GM21723 (cell line): ENCODE measurements at regions not wholly inside any gene's neighbourhood (a gene's known extent, or its start where the extent isn't known, plus 50 kb on each side); places are given as distances from the start of the nearest gene placed in this dataset.

ENCODE experiments used
- ATAC-seq: cut with Tn5 transposase; IDR thresholded peaks from one replicate; pipeline ENCODE4 v1.9.1; 2021; ENCODE audit warnings: mild to moderate bottlenecking, moderate library complexity; ENCODE audit not compliant: unreplicated experiment

GRCh38 chr5:110064603-110065268 is 375.0 kb downstream of the MAN2A1 start:
- ATAC-seq = no peak

GRCh38 chr5:110070836-110071235 is 381.1 kb downstream of the MAN2A1 start:
- no peak for ATAC-seq

DNA sequence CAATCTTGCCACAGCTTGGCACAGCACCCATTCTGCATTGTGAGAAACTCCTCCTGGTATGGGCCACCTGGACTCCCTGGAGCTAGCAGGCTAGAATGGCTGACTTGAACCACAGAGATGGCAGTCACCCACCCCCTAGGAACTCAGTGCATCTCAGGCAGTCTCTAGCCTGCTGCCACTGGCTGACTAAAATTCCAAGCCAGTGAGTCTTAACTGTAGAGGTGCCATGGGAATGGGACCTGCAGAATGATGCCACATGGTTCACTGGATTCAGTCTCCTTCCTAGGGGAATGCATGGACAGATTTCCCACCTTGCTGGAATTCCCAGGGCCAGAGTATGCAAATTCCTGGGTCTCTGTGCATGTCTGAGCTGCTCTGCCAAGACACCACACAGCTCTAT is 382.9 kb downstream of the MAN2A1 start:
- no peak for ATAC-seq

GRCh38 chr5:110073534-110073933 is 383.8 kb downstream of the MAN2A1 start:
- no peak for ATAC-seq

GRCh38 chr5:110075656-110076055 is 385.9 kb downstream of the MAN2A1 start:
- ATAC-seq = no peak

- ATAC-seq = no peak
These were observed 387.4 kb downstream of the MAN2A1 start for GRCh38 chr5:110077147-110077546.

GRCh38 chr5:110082194-110082593 is 392.5 kb downstream of the MAN2A1 start:
- no peak for ATAC-seq

DNA sequence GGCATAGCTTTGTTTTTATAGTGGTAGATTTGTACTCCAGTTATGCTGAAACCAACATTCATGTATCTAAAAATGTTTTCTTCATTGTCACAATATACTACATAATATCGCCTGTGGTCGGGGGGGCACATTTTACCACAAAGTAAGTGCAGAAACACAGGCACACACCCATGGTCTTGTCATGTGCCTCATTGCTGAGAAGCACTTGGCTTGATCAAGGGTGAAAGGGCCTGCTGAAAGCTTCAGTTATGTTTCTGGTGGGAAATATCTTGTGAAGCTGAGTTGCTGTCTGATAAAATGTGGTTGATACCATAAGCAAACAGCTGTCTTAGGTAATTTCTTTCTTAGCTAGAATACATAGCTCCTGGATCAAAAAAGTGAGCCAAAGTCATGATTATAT is 393.1 kb downstream of the MAN2A1 start:
- no peak for ATAC-seq

DNA sequence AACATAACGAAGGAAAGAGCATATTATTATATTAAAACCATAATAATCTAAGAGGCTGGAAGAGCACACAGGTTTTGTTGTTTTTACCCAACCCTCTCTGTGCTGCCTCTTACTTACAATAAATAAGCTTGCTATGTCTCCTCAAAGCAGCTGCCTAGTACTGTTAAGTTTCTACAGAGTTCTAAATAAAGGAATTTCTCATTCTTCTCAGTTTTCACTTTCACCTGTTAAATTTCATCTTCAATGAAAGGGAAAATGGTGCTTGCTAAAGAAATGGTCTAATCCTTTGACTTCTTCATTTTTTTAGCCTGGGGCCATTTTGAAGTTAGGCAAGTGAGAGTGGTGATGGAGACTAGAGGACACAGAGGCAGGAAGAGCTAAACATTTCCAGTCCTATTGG is 396.1 kb downstream of the MAN2A1 start:
- no peak for ATAC-seq

DNA sequence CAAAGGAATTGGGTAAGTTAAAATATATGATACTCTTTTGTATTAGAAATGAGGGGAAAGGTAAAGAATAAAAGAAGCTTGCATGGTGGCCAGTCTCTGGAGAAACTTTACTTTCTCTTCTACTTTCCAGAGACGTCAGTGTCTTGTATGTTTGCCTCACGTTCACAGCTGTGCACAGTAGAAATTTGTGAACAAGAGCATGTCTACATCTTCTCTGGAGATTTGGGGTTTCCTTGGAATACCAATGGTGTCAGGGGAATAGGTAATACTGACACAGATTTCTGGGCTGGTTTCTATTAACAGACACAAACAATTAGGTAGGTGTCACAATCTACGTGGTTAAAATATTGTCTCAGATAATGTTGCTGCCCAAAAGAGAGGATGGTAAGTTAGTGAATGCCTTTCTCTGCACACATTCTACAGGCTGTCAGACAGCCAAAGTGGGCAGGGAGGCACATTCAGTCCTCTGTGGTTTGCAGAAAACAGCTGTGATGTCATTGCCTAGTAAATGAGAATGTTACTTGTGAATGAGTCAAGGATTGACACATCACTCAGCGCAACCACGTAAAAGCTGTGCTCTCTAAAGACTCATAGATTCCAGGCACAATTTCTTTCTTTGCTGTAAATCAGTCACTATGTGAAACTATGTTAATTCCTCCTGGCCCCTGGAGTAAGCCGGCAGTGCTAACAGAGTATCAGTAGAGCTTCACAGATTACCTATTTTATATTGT is 397.1 kb downstream of the MAN2A1 start:
- ATAC-seq = no peak

DNA sequence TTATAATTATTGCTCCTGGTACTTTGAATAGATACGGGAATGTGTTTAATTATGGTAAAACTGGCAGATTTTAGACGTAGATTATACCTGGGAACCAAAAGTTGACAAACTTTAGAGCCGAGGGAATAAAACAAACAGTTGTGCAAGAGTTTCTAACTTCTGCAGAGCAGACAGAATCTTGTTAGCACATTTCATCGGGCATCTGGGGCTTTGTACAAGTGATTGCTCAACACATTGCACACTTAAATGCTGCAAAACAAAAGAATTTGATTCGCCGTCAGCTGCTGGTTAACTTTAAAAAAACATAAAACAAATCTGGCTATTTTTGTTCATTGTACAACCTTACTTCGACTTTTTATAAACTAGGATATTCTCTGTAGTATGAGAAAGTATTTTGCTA is 398.1 kb downstream of the MAN2A1 start:
- no peak for ATAC-seq

- ATAC-seq = no peak
These were observed 399.1 kb downstream of the MAN2A1 start for GRCh38 chr5:110088676-110089436.

GRCh38 chr5:110092955-110093785 is 403.4 kb downstream of the MAN2A1 start:
- no peak for ATAC-seq

DNA sequence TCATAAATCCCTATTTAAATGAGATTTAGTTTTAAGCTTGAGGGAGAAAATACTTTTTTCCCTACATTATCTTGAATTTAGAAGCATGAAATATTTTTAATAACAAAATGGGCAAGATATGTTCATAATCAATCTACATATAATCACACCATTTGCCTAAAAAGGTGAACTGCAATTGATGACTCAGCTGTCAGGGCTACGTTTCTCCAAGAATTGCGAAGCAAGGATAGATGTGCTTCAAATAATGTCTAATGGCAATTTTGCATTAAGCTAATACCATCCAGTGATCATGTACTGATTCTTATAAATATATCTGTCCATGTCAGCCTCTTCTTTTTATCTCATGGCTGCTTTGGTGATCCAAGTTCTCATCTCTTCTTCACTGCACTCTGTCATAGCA is 404.4 kb downstream of the MAN2A1 start:
- no peak for ATAC-seq

DNA sequence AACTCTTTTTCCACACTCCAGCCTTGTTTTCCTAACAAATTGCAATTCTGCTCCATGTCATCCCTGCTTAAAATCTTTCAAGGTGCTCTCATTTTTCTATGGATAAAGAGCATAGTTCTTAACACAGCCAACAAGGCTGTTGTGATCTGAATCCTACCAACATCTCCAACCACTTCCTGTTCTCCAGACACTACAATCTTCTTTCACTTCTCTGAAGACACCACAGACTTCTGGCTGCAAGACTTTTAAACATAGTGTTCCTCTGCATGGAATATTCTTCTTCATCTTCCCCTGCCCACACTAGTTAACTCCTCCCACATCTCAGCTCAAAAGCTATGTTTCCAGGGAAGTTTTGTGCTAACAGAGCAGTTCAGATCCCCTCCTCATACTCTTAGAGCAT is 404.8 kb downstream of the MAN2A1 start:
- no peak for ATAC-seq

DNA sequence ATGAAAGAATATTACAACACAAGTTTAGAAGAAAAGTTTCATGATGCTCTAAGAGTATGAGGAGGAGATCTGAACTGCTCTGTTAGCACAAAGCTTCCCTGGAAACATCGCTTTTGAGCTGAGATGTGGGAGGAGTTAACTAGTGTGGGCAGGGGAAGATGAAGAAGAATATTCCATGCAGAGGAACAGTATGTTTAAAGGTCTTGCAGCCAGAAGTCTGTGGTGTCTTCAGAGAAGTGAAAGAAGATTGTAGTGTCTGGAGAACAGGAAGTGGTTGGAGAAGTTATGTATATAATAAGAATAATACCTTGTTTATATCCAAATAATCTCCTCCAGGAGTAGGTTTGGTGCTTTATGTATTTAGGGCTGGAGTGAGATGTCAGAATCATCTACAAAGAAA is 406.7 kb downstream of the MAN2A1 start:
- ATAC-seq = no peak

DNA sequence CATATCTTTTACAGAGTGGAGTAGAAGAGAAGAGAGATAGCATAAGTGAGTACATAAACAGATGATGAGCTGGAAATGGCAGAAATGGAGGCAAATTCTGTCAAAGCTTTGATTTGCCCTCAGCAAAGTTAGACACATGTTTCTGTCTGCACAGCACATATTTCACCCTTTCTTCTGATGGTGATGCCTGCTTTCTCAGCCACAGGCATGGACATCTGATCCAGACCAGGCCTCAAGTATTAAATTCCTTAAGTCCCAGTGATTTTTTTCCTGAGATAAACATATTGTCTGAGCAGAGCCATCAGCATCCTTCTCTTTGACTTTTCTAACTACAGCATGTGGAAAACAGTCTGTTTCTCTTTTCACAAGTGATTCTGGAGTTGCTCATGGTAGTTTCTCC is 409.8 kb downstream of the MAN2A1 start:
- ATAC-seq = no peak

DNA sequence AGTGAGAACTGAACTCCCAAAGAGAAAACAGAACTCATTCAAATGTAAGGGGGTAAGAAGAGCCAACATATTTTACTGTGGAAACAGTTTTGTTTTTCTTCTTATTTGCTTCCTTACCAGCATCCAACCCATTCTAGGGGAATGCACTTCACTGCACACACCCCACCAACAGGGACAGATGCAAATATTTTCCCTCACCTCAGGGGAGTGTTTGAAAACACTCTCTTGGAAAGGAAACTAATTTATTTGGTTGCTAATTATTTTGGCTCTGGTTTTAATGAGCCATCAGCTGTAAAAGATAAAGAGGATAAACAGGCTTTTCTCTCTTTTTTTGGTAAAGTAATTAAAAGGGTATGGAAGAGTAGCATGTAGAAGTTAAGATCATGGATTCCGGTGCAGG is 413.4 kb downstream of the MAN2A1 start:
- ATAC-seq = no peak

DNA sequence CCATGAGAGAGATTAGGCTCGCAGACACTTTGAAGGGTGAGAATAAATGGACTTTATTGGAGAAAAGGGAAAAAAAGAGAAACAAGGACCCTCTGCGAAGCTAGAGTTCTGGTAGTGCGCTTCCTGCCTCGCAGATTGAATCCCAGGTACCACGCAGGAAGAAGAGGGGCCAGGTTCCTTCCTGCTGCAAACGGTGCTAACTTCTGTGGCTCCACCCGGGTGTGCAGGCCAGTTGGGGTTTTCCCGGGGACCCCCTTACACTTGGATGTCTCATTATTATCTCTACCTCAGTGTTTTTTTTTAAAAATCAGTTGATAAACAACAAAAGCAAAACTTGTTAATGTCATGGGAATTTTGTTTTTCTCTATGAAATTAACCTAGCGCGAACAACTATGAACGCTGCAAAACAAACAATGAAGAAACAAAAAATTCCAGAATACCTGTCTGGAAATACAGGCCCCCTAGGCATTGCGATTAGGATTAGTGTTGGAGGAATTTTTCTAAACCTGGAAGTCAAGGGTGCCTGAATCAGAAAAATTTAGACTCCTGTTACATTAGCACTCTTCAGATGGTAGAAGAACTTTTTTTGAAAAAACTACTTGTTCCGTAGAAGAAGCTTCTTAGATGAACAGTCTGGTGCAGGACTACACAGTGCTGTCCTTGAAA is 414.5 kb downstream of the MAN2A1 start:
- no peak for ATAC-seq
